Natural killer cell (primary cell): ENCODE measurements at regions not wholly inside any gene's neighbourhood (a gene's known extent, or its start where the extent isn't known, plus 50 kb on each side); places are given as distances from the start of the nearest gene placed in this dataset.
A peak's percentile ranks its signal among the peaks of the same experiment; 100 is the strongest.

Experiments used
- ATAC-seq, 3 donors: fragments of 150-1000 bp in 2 of 3; fragments of 200-7000 bp in 1 of 3; cut with Tn5 transposase; 1 replicate in 1 of 3; 2 replicates in 2 of 3; pipeline ENCODE4 v1.10.0; 2021; ENCODE audit warnings: mild to moderate bottlenecking in 2 of 3, moderate library complexity in 2 of 3
- DNase-seq, 2 donors: peaks; one replicate each; pipeline versions ENCODE4 v3.0.0 to v3.0.0-alpha.2; 2013 to 2021; ENCODE audit warnings: mixed read lengths in 1 of 2
- H3K27ac ChIP-seq: one replicate; pipeline ENCODE4 v1.5.1; 2013; ENCODE audit warnings: mild to moderate bottlenecking, low read length
- H3K27me3 ChIP-seq: one replicate; pipeline ENCODE4 v1.6.1; 2013; ENCODE audit warnings: low read length; ENCODE audit not compliant: control insufficient read depth, insufficient read depth
- H3K36me3 ChIP-seq: one replicate; pipeline ENCODE4 v1.6.1; 2013; ENCODE audit warnings: low read length; ENCODE audit not compliant: control insufficient read depth, insufficient read depth
- H3K4me1 ChIP-seq: one replicate; pipeline ENCODE4 v1.6.1; 2013; ENCODE audit warnings: low read length; ENCODE audit not compliant: control insufficient read depth, insufficient read depth
- H3K4me3 ChIP-seq: one replicate; pipeline ENCODE4 v1.5.1; 2013; ENCODE audit warnings: low read length
- H3K9me3 ChIP-seq: one replicate; pipeline ENCODE4 v1.6.1; 2013; ENCODE audit warnings: low read length; ENCODE audit not compliant: control insufficient read depth, insufficient read depth
- H3K27ac Mint-ChIP-seq, 2 donors: one replicate each; pipeline ENCODE4 v1.8.0; 2022; ENCODE audit warnings: mild to moderate bottlenecking in 2 of 2, mixed read lengths in 2 of 2, moderate library complexity in 1 of 2
- H3K27me3 Mint-ChIP-seq, 2 donors: one replicate each; pipeline ENCODE4 v1.8.0; 2022; ENCODE audit warnings: low read depth in 2 of 2, mixed read lengths in 2 of 2
- H3K36me3 Mint-ChIP-seq: one replicate; pipeline ENCODE4 v1.8.0; 2022; ENCODE audit warnings: mixed read lengths
- H3K4me1 Mint-ChIP-seq, 2 donors: one replicate each; pipeline ENCODE4 v1.8.0; 2022; ENCODE audit warnings: mixed read lengths in 2 of 2
- H3K4me3 Mint-ChIP-seq: one replicate; pipeline ENCODE4 v1.8.0; 2022; ENCODE audit warnings: mild to moderate bottlenecking, moderate library complexity, mixed read lengths
- H3K9me3 Mint-ChIP-seq, 2 donors: one replicate each; pipeline ENCODE4 v1.8.0; 2022; ENCODE audit warnings: mixed read lengths in 2 of 2
- WGBS: methylation state at CpG from one replicate; pipeline ENCODE4 v1.1.7; 2013; ENCODE audit warnings: missing lambda C conversion rate; ENCODE audit not compliant: insufficient coverage; 5-methylcytosine and 5-hydroxymethylcytosine counted together
- intact Hi-C: fragments of 100-400 bp; cut with micrococcal nuclease; formaldehyde crosslinking; loops from one replicate; pipeline ENCODE4 v1.14.2; 2022
- TF ChIP-seq, protein P1 (sequence below): fragments of 200-600 bp; IDR thresholded peaks from one replicate; pipeline ENCODE4 v1.8.0; 2022; ENCODE audit warnings: antibody characterized with exemption

DNA sequence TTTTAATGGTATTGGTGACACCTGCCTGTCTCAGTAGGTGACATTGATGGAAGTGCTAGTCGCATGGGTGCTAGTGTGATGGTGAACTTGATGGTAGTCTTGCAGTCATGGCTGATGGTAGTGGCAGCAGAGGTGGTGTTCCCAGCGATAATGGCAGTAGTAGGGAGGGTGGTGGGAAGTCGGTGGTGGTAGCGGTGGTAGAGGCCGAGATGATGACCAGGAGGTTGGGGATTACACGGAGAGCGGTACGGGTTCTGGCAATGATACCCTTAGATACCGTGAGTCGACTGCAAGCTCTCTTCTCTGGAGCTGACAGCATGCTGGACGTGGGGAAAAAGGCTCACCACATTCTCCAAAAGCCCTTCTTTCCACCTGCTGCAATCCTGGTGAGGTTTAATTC is 99.4 kb upstream of the SLC2A1 start:
- H3K4me1 Mint-ChIP-seq: peaks cover 22 to 36% of the 10 kb centered on the region in 2 donors
- 92% methylated on average over 11 of the region's 11 CpGs for WGBS
- Histone ChIP-seq H3K4me1 (peaks cover 18% of the 10 kb centered on the region), H3K36me3 (no peaks in the 10 kb centered on the region), H3K27ac (no peak overlapping the region), H3K4me3 (no peak overlapping the region), H3K27me3 (no peaks in the 10 kb centered on the region), H3K9me3 (no peaks in the 10 kb centered on the region)
- no peak overlapping the region for H3K4me3 Mint-ChIP-seq
- peaks cover 0 to 3% of the 10 kb centered on the region in 2 donors for H3K9me3 Mint-ChIP-seq
- H3K27ac Mint-ChIP-seq: peak overlapping the region in 1 of 2 donors; percentile 57
- intact Hi-C loops: loop anchor here (10.0 kb wide), 1 partner anchor 53 kb away; no protein-coding TSS in a partner anchor
- peaks cover 10 to 13% of the 10 kb centered on the region in 2 donors for H3K27me3 Mint-ChIP-seq
- TF ChIP-seq, protein P1, sequence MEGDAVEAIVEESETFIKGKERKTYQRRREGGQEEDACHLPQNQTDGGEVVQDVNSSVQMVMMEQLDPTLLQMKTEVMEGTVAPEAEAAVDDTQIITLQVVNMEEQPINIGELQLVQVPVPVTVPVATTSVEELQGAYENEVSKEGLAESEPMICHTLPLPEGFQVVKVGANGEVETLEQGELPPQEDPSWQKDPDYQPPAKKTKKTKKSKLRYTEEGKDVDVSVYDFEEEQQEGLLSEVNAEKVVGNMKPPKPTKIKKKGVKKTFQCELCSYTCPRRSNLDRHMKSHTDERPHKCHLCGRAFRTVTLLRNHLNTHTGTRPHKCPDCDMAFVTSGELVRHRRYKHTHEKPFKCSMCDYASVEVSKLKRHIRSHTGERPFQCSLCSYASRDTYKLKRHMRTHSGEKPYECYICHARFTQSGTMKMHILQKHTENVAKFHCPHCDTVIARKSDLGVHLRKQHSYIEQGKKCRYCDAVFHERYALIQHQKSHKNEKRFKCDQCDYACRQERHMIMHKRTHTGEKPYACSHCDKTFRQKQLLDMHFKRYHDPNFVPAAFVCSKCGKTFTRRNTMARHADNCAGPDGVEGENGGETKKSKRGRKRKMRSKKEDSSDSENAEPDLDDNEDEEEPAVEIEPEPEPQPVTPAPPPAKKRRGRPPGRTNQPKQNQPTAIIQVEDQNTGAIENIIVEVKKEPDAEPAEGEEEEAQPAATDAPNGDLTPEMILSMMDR: no peak
- no peak for DNase-seq
- no peaks in the 10 kb centered on the region for H3K36me3 Mint-ChIP-seq
- ATAC-seq: no peak

DNA sequence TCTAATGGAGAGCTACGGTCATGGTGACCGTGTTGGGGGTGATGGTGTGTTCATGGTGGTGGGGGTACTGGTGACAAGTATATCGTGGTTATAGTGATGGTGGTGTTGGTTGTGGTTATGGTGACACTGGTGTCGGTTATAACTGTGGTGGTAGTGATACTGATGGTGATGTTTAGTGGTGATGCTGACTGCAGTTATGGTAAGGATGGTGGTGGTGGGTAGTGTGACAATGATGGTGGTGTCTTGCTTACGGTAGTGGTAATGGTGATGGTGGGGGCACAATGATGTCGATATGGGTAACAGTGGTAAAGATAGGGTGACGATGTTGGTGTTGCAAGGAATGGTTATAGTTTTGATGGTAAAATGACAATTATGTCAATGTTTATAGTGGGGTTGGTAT is 98.9 kb upstream of the SLC2A1 start:
- H3K4me3 Mint-ChIP-seq: no peak overlapping the region
- H3K36me3 Mint-ChIP-seq: no peaks in the 10 kb centered on the region
- peak in 2 of 3 donors; percentile 36 to 64 for ATAC-seq
- intact Hi-C loops: loop anchor here (10.0 kb wide), 1 partner anchor 53 kb away; no protein-coding TSS in a partner anchor
- no peaks in the 10 kb centered on the region for H3K9me3 ChIP-seq
- no peak overlapping the region for H3K27ac ChIP-seq
- WGBS: 56% methylated on average over 7 of the region's 7 CpGs
- peaks cover 13% of the 10 kb centered on the region for H3K4me1 ChIP-seq
- TF ChIP-seq, protein P1: no peak
- peaks cover 17 to 31% of the 10 kb centered on the region in 2 donors for H3K4me1 Mint-ChIP-seq
- H3K27me3 ChIP-seq: no peaks in the 10 kb centered on the region
- H3K9me3 Mint-ChIP-seq: peaks cover 0 to 3% of the 10 kb centered on the region in 2 donors
- no peak overlapping the region for H3K4me3 ChIP-seq
- H3K27ac Mint-ChIP-seq: peak overlapping the region; percentile 0 to 57
- no peaks in the 10 kb centered on the region for H3K36me3 ChIP-seq
- H3K27me3 Mint-ChIP-seq: peaks cover 10 to 13% of the 10 kb centered on the region in 2 donors
- DNase-seq: no peak

DNA sequence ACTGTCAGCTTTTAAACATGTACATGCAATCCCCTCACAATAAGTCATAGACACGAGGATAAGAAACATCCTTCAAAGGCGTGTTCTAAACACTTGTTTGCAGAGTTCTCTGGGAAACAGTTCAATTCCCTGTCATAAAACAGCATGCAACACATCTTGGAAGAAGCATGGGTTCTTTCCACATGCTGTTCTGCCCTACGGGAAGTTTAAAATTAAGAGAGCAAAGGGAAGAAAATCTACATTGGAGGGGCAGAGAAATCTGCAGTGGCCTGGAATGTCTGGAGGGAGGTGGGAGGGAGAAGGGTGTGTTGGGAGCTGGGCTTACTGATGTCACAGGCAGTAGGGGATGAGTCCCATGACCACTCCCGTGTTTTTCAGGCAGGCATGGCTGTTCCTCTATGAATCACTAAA is 98.3 kb upstream of the SLC2A1 start:
- Mint-ChIP-seq H3K36me3 (no peaks in the 10 kb centered on the region), H3K4me1 (peaks cover 11 to 25% of the 10 kb centered on the region in 2 donors), H3K27me3 (peaks cover 10 to 16% of the 10 kb centered on the region in 2 donors), H3K27ac (peak overlapping the region; percentile 0 to 57), H3K9me3 (peaks cover 0 to 3% of the 10 kb centered on the region in 2 donors), H3K4me3 (no peak overlapping the region)
- H3K27ac ChIP-seq: no peak overlapping the region
- DNase-seq: no peak
- 95% methylated on average over 4 of the region's 4 CpGs for WGBS
- H3K4me1 ChIP-seq: peaks cover 9% of the 10 kb centered on the region
- H3K36me3 ChIP-seq: no peaks in the 10 kb centered on the region
- H3K27me3 ChIP-seq: no peaks in the 10 kb centered on the region
- no peak for ATAC-seq
- intact Hi-C loops: loop anchor here (10.0 kb wide), 1 partner anchor 52 kb away; no protein-coding TSS in a partner anchor
- no peaks in the 10 kb centered on the region for H3K9me3 ChIP-seq
- TF ChIP-seq, protein P1: no peak
- H3K4me3 ChIP-seq: no peak overlapping the region

DNA sequence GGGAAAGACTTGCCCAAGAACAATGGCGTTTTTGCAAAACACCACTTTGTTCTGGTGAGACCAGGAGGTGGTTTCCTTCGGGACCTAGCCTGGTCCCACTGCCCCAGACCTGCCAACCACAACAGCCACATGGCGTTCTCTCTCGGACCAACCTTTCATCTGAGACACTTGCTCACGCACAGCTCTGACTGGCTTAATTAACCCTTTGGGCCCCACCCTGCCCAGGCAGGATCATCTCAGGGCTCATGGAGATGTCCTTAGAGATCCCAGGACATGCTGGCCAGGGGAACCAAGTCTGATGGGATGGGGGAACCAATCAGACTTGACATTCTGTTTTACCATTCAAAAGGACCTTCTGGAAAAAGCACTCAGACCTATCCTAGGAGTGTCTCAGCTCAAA is 97.8 kb upstream of the SLC2A1 start:
- intact Hi-C loops: loop anchor here (10.0 kb wide), 1 partner anchor 52 kb away; no protein-coding TSS in a partner anchor
- TF ChIP-seq, protein P1: no peak
- Mint-ChIP-seq H3K27me3 (peaks cover 11 to 22% of the 10 kb centered on the region in 2 donors), H3K36me3 (no peaks in the 10 kb centered on the region), H3K4me1 (peaks cover 10 to 25% of the 10 kb centered on the region in 2 donors), H3K4me3 (no peak overlapping the region), H3K27ac (no peak overlapping the region), H3K9me3 (peaks cover 0 to 3% of the 10 kb centered on the region in 2 donors)
- H3K4me3 ChIP-seq: no peak overlapping the region
- no peaks in the 10 kb centered on the region for H3K27me3 ChIP-seq
- peaks cover 9% of the 10 kb centered on the region for H3K4me1 ChIP-seq
- DNase-seq (no peak), ATAC-seq (no peak)
- 12% methylated on average over 5 of the region's 5 CpGs for WGBS
- H3K9me3 ChIP-seq: no peaks in the 10 kb centered on the region
- H3K27ac ChIP-seq: no peak overlapping the region
- H3K36me3 ChIP-seq: no peaks in the 10 kb centered on the region
